Kidney glomerular epithelial cell (primary cell): ENCODE measurements at regions not wholly inside any gene's neighbourhood (a gene's known extent, or its start where the extent isn't known, plus 50 kb on each side); places are given as distances from the start of the nearest gene placed in this dataset.

Source experiments
- DNase-seq: peaks from one replicate; lab custom pipeline; 2025; lab: John Stamatoyannopoulos, UW

GRCh38 chr12:20196767-20197166 is 171.6 kb upstream of the PDE3A start:
- DNase-seq: no peak

DNA sequence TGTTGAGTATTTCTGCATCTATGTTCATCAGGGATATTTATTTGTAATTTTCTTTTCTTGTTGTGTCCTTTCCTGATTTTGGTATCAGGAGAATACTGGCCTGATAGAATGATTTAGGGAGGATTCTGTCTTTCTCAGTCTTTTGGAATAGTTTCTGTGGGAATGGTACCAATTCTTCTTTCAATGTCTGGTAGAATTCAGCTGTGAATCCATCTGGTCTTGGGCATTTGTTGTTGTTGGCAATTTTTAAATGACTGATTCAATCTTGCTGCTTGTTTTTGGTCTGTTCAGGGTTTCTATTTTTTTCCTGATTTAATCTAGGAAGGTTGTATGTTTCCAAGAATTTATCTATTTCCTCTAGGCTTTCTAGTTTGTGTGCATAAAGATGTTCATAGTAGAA is 170.9 kb upstream of the PDE3A start:
- no peak for DNase-seq

GRCh38 chr12:20199780-20200179 is 168.6 kb upstream of the PDE3A start:
- no peak for DNase-seq

GRCh38 chr12:20201733-20202132 is 166.6 kb upstream of the PDE3A start:
- DNase-seq: no peak

DNA sequence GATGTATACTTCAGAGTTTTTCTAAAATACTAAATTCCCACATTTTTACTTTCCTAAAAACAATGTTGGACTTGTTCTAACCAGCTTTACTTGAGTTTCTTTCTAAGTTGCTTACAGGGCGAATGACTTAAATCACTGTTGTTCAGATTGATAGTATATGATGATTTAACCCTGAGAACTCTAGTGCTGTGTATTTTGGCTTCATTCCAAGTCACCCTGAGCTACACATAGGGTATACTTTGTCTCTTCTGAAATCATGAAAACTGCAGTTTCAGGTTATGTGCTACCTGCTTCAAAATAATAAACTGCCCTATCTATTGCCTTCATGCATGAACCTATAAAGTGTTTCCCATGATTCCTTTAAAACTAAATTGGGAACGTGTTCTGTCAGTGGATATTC is 162.5 kb upstream of the PDE3A start:
- DNase-seq: no peak

DNA sequence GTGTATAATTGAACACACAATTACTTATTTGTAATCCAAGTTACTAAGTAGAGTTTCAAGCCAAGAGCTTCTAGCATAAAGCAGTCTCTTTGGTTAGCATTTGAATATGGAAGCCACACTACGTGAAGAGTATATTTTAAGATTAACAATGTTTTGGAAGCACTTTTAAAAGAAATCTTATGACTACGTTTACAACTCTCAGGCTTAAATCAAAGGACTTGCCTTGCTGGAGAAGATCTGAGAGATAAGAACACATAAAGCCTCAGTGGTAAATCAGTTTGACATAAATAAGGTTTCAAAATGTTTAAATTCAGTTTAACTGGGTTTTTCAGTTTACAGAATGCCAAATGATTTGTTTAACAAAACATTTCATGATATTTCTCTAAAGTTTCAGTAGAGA is 161.9 kb upstream of the PDE3A start:
- no peak for DNase-seq

DNA sequence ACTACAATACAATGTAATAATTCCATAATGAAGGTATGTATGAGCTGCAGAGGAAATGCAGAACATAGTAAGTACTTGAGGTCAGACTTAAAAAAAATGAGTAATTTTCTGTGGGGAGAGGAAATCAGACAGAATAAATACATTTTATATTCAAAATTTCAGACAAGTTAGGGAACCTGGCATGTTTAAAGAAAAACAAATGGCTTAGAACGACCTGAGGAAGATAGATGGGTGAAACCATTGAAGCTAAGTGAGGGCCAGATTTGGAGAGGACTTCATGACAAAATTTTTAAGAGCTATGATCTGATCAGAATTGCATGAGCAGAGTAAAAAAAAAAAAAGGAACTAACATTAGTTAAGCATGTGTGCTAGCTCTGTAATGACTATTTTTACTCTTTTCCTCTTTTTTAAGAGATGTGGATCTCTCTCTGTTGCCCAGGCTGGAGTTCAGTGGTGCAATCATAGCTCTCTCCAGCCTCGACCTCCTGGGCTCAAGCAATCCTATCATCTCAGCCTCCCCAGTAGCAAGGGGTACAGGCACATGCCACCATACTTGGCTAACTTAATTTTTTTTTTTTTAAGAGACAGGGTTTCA is 157.6 kb upstream of the PDE3A start:
- no peak for DNase-seq

GRCh38 chr12:20211541-20211940 is 156.8 kb upstream of the PDE3A start:
- no peak for DNase-seq

- DNase-seq: peak; percentile 21
These were observed 156.3 kb upstream of the PDE3A start for GRCh38 chr12:20211981-20212421.

DNA sequence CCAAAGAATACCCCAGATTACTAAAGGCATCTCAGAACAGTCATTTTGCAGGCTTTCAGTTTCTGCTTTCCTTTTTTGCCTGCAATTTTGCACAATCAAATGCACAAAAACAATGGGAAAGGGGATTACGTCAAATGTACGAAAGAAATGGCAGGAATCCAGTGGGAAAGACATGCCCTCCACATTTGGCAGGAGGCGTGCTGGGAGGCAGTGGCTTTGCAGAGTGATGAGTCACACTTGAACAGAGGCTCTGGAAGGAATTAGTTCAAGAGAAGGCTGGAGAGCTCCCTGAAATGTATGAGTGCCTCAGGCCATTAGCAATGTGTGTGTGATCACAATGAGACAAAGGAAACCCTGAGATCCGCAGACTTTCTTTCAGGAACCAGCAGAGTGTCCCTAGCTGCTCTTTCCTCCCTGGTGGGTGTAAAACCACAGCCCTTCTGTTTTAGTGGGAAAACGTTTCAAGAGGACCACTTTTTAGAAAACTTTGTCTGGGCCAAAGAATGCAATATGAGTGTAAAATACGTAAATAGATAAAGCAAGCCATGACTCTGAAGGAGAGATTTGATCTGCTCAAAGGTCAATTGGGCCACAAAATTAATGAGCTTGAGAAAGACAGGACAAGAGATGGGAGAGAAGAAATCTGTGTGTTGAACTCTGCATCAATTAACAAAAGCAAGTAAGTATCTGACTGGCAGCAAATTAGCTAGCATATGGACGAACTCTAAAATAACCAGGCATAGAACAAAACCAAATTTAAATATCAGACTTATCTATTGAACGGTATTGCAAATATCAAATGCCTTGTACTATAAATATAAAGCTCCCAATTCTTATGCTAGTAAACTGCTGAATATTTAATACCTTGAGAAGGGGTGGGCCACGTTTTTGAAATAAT is 155.4 kb upstream of the PDE3A start:
- DNase-seq: peak; percentile 96

DNA sequence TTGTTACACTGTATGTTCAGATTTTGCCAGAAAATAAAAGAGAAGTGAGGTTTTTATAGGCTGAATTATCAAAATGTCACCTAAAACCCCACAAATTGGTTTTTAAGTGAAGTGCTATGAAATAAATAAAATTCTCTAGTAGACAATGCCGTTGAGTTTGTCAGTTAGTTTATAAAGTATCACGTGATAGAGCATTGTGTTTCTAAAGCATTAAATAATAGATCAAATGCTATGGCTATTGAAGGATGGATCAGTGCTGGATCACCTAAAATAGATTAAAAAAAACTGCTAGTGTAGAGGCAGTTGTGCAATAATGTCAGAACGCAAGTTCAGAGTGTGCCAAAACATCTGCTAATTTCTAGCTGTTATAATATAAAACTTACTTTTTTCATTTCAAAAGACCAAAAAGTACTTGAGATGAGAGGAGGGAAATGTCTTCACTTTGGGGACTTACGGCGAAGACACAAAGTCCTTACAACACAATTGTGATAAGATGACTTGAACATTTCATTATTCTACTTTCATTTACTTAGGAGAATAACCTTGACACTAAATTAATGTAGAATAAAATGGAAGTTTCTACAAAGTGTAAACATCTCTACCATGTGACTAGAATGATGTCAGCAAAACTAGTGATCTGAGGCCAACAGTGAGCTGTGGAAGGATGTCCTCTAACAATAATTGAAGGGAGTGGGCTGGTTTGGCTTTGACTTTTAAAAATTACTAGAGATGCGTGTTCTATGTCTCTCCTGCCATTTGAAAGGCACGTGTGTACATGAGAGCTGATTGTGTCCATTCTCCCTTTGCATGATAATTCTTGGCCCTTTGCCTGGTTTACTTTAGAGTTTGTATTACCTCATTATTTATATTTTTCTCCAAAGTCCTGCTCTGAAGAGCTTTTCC is 154.4 kb upstream of the PDE3A start:
- no peak for DNase-seq

DNA sequence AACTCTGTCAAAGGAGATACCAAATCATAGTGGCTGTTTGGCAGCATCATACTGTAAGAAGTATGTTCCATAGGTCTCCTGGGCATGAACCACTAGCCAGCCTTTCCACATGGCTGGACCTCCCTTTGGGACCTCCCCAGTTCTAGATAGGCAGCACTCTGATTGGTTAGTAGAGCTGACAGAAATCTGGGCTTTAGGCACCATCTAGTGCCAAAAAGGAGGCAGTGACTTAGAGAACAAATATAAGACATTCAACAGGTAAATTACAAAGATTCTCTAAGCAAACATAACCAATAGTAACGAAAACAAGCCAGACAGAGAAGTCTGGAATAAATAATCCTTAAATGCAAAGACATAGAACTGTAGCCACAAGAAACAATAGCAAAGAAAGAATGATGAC is 148.0 kb upstream of the PDE3A start:
- peak; percentile 38 for DNase-seq

- DNase-seq: no peak
These were observed 135.2 kb upstream of the PDE3A start for GRCh38 chr12:20232931-20233675.

- DNase-seq: no peak
These were observed 133.9 kb upstream of the PDE3A start for GRCh38 chr12:20234474-20234873.

DNA sequence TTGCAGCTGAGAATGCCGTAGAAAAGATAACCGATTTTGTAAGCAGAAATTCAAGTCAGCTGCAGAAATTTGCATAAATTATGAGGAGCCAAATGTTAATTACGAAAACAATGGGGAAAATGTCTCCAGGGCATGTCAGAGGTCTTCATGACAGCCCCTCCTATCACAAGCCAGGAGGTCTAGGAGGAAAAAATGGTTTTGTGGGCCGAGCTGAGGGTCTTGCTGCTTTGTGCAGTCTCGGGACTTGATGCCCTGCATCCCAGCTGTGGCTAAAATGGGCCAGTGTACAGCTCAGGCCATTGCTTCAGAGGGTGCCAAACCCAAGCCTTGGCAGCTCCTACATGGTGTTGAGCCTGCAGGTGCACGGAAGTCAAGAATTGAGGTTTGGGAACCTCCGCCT is 131.2 kb upstream of the PDE3A start:
- no peak for DNase-seq

- no peak for DNase-seq
These were observed 122.8 kb upstream of the PDE3A start for GRCh38 chr12:20245491-20245890.

- no peak for DNase-seq
These were observed 119.7 kb upstream of the PDE3A start for GRCh38 chr12:20248646-20249045.

DNA sequence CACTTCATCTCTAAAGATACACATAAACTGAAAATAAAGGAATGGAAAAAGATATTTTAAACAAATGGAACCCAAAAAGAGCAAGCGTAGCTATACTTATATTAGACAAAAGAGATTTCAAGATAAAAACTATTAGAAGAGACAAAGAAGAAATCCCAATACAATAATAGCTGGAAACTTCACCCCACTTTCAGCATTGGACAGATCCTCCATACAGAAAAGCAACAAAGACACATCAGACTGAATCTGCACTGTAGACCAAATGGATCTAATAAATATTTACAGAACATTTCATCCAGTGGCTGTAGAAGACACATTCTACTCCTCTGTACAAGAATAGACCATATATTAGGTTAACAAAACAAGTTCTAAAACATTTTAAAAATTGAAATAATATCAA is 117.6 kb upstream of the PDE3A start:
- DNase-seq: no peak

DNA sequence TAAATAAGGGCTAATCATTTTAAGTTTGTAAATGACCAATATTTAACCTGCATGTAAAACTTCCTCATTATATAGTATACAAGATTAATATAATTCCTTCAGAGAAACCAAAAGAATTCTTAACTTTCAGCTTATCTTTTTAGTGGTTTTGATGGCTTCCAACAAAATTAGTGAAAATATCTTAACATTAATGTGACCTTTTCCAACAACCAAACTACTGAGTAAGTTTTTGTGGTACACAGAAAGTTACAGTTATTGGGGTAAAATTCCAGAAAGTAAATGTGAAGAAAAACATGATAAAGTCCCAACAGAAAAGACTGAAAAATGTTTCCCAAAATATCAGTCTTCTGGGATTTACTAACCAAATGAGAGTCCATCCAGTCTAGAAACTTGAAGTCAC is 111.0 kb upstream of the PDE3A start:
- no peak for DNase-seq

DNA sequence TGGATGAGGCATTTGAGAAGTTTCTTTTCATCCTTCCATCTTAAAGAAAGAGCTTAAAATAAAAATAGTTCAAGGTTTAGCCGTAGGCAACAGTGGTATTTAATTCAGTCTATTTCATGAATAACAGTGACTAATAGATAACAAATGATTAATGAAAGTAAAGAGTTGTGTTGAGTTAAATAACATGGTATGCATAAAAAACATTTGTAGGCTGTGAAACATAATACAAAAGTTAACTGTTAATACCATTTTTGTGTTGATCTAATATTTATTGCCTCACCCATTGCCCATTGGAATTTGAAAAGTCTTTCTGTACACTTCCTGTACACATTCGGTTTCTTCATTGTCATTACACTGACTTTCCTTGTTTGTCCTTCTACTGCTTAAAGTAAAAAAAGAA is 108.6 kb upstream of the PDE3A start:
- no peak for DNase-seq

- DNase-seq: no peak
These were observed 107.5 kb upstream of the PDE3A start for GRCh38 chr12:20260851-20261250.

DNA sequence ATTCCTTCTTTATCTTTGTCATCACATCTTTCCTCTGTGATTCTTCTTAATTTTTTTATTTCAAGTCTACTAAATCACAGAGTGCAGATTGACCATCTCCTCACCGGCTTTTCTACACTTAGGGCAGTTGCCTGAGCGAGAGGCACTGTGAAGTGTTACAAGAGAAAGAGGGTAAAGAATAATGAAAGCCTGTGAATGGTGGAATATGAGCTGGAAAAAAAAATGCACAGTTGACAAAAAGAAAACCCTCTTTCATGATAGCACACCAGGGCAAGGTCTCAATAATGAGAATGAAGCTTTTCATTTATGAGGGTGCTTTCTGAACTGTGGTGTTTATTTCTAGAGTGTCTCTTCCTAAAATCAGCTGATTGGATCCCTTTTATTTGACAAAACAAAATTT is 106.2 kb upstream of the PDE3A start:
- no peak for DNase-seq
